NCI-H446 (cell line): ENCODE measurements at regions not wholly inside any gene's neighbourhood (a gene's known extent, or its start where the extent isn't known, plus 50 kb on each side); places are given as distances from the start of the nearest gene placed in this dataset.
A peak's percentile ranks its signal among the peaks of the same experiment; 100 is the strongest.

Experiments
- DNase-seq, 2 experiments: peaks; one replicate each; lab custom pipeline; 2025; lab: John Stamatoyannopoulos, UW

DNA sequence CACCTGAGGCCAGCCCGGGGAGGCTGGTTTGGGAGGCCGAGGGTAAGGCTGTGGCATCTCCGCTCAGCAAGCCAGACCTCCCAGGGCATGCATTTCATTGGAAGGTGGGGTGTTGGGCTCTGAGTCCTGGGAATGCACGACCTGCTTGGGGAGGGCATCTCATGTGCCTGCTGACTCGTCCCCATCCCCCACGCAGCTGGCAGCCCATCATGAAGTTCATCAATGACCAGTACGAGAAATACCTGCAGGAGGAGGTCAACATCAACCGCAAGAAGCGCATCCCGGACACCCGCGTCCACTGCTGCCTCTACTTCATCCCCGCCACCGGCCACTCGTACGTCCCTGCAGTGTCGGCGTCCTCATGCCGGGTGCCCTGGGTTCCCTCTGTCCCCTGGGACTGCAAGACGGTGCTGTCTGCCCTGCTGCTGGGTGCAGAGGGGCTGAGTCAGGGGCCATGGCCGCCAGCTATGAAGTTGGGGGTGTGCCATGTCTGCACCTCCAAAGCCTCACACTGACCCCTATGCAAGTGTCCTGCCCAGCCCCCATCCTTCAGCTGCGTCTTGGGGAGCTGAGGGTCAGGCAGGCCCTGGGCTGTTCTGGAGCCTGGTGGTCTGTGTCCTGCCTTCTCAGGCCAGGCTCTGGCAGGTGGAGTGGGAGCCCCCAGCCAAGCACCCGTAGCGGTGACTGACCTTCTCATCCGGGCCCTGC, 347.9 kb downstream of the SEC14L1 start:
- no peak for DNase-seq

DNA sequence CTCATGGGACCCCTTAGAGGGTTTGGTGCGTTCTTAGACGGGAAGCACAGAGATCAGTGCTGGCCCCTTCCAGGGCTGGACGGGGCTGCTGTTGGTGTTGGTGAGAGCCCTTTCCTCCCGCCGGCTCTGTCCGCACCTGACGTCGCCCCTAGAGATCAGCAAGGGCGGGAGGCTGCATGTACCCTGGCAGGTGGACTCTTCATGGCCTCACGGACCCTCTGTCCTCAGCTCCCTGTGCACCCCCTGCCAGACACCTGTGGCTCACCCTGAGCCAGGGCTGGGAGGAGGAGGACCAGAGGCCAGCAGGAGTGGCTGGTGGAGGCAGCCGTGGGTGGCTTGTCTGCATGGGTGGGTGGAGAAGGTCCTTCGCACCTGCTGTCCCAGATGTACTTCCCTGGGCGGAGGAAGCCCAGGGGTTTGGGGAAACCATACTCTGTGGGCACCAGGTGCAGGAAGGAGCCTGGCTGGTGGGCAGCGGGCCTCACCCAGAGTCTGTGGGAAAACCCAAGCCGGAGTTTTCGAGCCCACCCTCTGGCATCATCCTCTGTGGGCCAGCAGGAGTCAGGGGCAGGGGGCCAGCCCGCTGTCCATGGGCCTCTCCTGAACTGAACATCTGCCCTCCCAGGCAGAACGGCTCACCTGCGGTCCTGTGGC, 348.6 kb downstream of the SEC14L1 start:
- DNase-seq, result no peak

DNA sequence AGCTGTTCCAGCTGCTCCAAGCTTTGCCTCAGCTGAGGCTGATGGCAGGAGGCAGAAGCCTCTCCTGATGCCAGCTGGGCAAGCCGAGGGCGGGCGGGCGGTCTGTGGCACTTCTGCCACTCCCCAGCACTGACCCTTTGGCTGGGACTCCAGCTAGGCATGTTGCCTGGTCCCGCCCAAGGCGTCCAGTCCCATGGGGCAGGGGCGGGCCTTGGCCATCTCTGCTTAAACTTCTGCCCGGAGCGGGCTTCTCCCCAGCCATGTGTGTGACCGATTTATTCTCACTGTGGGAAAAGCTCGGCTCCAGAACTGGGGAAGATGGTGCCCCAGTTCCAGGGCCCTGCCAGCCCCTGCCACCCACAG, 349.1 kb downstream of the SEC14L1 start:
- DNase-seq, result no peak

DNA sequence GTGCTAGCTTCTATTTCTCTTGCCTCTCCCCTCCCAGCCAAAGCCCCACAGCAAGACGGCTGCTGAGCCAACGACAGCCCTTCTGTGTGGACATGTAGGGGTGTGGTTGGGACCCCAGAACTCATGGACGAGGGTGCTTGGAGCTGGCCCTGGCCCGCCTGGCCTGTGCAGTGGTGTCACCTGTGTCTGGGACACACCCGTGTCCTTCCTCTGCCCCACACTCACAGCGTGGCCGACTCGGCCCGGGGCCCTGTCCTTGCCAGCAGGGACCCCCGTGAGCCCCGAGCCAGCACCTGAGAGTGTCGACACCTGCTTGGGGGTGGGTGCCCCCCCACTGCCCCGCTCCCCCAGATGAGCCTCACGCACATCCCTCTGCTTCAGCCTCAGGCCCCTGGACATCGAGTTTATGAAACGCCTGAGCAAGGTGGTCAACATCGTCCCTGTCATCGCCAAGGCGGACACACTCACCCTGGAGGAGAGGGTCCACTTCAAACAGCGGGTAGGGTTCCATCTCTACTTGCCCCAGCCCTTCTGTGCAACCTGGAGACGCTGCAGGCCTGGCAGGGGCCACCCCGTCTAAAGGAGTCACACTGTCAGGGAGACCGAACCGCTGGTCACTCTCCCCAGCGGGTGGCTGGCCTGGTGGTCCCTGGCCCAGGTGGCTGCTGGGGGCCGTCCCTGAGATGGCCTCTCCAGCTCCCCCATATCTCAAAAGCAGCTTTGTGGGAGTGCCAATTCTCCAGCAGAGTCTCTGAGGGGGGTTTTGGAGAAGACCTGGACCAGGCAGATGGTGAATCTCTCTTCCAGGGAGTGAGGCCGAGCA, 349.8 kb downstream of the SEC14L1 start:
- no peak for DNase-seq

DNA sequence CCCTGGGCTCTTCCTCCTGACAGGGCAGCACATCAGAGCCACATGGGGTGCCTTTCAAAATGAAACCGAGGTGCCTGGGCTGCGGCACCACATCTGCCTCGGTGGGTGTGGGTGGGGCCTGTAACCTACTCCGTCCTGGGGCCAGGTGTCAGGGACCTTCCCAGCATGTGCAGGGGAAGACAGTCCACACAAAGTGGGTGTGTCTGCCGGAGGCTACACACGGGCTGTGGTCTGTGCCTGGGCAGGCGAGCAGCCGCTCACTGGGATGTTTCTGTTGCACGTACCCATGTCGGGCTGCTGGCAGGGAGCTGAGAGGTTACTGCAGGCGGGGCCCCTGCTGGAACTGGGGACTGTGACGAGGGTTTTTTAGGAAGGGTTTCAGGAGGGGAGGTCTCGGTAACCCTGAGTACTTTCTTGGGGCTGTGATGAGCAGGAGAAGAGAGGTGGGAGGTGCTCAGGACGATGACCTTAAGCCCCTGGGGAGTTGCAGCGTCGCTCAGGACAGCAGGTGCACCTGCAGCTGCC, 351.2 kb downstream of the SEC14L1 start:
- DNase-seq, result no peak

DNA sequence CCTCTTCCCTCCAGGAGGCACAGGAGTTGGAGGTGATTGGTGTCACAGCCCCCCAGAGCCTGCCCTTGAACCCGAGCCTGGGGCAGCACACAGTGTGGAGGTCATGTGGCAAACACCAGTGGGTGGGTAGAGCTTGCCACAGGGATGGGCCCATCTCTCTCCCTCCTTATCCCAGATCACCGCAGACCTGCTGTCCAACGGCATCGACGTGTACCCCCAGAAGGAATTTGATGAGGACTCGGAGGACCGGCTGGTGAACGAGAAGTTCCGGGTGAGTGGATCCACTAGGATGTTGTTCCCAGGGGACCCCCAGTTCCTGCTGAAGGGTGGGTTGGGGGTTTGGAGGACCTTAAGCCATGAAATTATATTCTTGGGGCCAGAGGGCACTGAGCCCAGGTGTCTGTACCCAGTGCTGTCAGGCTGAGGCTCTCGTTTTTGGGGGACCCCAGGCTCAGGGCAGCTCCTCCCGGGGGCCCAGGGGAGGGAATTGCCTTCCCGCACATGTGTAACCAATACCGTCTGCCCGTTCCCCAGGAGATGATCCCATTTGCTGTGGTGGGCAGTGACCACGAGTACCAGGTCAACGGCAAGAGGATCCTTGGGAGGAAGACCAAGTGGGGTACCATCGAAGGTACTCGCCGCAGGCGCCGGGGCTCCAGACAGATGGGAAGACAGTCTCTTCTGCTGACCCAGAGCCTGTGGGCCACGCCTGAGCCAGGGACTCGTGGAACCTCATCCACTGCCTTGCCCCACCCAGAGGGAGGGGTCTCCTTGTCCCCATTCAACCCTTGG, 351.9 kb downstream of the SEC14L1 start:
- DNase-seq, result no peak

DNA sequence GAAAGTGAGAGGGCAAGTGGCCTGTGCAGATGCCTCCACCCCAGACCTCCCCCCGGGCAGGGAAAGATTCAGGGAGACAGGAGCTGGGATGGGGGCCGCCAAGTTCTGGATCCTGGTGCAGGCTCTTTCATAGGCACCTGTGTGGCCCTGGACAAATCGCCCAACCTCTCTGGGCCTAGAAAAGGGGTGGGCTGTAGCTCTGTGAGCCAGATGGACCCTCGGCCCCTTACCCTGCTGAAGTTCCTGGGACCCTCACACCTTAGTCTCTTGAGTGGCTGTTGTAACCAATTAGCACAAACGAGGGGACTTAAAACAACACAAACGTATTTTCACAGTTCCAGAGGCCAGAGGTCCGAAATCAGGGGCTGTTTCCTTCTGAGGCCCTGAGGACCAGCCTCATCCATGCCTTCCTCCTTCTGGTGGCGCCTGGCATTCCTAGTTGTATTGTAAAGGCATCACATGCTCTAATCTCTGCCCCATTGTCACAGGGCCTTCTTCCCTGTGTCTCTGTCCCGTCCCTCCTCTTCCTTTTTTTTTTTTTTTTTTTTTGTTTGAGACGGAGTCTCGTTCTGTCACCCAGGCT, 352.6 kb downstream of the SEC14L1 start:
- no peak for DNase-seq

DNA sequence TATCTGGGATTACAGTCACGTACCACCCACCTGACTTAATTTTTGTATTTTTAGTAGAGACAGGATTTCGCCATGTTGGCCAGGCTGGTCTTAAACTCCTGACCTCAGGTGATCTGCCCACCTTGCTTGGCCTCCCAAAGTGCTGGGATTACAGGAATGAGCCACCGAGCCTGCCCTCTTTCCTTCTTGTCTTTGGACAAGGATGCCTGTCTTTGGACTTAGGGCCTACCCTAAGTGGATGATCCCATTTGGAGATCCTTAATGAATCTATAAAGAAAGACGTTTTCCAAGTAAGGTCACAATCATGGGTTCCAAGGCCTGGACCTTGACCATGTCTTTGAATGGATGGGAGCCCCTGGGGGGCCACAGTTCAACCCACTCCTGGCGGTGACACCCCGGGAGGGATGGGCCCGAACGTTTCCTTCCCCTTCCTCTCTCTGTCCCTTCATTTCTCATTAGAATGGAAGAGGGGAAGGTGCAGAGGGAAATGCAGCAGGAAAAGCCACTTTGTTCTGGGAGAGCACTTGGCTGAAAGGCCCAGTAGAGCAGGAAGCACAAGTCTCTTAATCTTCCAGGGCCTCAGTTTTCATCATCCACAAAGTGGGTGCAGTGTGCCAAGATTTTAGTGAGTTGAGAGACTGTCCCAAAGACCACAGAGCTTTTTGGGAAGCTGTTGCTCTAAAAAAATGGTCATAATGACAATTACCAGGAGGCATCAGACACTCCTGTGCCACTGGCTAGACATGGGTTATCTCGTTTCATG, 353.3 kb downstream of the SEC14L1 start:
- no peak for DNase-seq

DNA sequence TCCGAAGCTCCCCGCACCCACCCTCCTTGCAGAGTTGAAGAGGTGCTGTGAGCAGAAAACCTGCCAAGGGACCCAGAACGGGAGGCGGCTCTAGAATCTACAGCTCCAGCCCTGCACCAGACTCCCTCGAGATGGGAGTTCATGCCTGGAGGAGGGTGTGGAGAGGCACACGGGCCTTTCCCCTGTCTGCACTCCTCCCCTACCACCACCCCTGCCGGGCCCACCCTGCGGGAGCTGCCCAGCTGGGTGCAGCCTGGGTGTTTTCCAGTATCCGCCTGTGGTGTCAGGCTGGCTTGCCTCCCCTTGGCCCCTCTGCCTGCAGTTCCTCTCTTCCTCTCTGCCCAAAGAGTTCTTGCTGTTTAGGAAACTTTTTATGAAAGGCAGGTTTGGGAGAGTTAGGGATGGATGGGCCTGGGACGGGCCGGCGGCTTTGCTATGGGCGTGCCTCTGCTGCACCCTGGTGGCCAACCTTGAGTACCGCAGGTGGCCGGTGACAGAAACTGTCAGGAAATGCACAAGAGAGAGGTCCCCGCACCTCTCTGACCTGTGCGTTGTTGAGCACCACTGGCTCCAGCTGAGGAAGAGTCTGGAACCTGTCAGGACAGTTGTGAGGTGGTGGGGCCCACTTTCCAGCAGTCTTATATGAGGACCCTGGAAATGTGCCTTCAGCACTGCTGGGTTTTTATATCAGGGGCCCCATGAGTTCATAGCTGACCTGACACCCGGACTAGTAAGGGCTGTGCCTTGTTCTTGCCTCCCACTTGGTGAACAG, 354.1 kb downstream of the SEC14L1 start:
- peak; percentile 59 to 79 for DNase-seq

DNA sequence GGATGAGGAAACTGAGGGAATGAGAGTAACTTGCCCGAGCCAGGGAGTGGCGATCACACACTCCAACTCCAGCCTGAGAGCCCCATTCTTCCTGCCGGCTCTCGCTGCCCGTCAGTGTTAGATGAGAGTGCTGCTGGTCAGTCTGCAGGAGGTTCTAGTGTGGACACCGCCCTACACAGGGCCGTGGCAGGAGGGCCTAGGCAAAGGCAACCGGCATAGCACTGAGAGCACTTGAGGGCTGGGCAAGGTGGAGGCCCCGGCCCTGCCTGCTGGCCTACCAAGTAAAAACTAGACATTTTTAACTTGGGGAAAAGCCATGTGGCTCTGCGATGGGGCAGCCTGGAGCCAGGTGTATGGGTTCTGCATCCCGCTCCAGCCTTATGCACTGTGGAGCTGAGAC, 354.8 kb downstream of the SEC14L1 start:
- DNase-seq, result no peak

DNA sequence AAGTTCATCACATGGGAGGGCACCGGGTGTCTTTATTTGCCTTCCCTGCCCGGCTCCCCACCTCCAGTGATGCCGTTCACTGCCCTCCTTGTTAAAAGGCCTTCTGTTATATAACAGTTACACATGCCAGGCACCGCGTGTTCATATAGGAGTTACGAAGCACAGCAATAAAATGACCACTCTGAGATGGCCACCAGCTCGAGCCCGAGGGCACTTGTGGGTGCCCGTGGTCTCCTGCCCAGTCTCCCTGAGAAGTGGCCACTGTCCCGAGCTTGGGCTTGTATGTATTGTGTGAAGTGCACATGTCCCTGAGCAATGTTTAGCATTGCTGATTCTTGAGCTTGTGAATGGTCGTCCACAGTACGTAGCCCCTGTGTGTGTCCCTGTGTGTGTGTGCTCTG, 355.6 kb downstream of the SEC14L1 start:
- no peak for DNase-seq

DNA sequence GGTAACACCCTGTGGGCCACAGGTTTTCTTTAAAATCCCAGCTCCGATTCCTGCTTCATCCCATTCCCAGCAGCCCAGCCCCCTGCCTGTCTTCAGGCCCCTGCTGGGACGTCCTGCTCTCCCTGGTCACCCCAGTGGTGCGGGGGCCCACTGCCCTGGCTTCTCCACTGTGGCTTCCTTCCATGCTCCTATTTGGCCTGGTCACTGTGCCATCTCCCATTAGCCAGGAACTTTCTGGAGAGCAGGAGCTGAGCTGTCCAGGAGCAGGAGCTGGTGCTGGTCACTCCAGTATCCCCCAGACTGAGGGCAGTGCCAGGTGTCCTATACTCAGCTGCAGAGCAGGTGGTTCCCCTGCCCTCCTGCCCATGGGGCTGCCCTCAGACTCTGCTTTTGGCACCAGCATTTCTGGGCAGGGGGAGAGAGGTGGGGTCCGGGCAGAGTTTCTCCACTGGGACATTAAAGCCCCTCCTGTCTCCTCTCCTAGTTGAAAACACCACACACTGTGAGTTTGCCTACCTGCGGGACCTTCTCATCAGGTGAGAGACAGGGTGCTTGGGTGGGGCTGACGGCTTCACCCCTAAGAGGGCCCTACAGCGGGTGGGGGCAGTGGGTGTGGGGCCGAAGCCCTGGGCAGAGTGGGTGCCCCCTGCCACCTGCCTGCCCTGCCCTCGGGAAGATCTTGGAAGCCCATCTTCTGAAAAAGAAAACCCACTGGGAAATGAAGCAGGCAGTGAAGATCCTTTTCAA, 356.2 kb downstream of the SEC14L1 start:
- DNase-seq, result no peak

DNA sequence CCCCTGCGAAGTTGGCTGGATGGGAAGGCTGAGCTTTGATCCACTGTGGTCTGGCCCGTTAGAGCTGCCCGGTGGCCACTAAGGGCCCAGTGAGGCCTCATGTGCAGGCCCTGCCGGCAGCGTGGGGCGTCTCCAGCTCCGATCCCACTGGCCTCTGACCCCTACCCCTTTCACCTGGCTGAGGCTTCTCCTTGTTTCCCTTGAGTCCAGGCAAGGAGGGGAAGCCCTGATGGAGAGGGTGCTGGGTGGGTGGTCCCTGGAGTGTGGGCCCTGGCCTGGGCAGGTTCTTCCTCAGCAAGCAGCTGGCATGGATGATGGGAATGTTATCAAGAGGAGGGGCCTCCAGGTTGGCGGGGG, 356.8 kb downstream of the SEC14L1 start:
- no peak for DNase-seq

DNA sequence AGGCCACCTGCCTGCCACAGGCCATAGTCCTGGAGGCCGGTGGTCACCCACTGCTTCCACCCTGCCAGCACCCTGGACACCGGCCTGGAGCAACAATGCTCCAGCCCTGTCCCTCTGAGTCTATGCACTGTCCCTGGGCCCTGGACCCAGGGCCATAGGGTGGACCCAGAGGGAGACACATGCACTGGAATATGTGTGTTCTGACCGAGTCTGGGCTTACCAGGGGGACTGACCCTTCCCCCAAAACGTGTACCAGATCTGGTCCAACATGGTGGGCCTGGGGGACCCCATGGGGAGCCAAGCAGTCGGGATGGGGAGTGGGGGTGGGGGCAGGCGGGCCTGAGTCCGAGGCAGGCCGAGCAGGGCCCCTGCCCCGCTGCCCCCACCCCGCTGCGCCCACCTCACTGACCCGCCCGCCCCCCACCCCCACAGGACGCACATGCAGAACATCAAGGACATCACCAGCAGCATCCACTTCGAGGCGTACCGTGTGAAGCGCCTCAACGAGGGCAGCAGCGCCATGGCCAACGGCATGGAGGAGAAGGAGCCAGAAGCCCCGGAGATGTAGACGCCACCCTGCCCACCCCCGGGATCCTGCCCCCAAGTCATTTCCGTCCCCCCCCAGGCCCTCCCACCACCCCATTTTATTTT, 357.4 kb downstream of the SEC14L1 start:
- no peak for DNase-seq

DNA sequence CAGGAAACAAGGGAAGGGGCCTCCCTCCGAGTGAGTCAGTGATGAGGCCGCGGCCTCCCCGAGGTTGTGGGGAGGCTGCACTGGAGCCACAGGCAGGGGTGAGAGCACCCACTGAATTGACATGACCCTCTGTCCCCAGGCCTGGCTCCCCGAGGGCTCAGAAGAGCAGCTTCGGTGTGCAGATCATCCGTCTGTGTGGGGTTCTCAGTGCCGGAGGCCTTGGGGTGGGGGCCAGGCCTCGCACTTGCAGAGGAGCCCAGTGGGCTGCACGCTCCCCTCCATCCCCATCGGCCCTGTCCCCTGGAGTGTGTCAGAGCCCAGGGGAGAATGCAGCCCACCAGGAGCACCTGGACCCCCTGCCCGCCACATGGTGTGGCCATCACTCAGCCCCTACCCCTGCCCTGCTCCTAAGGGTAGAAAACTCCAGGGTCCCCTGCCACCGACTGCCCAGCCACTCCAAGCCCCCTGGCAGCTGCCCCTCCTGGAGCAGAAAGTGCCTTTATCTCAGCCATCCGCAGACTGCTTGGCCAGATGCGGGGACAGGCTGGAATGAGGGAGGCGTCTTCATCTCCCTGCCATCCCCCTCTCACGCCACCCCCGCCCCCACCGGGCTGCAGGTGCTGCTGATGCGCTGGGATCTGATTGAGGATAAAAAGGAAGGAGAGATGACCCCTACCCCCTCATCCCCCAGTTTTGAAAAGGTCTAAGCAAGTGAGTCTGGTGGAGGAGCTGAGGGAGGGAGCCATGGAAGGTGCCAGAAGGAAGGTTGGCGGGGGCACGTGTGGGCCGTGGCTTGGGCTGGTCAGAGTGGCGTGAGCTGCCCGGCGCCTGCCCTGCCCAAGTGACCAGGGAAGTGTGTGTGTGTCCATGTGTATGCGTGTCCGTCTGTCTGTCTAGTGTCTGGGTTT, 358.3 kb downstream of the SEC14L1 start:
- no peak for DNase-seq

DNA sequence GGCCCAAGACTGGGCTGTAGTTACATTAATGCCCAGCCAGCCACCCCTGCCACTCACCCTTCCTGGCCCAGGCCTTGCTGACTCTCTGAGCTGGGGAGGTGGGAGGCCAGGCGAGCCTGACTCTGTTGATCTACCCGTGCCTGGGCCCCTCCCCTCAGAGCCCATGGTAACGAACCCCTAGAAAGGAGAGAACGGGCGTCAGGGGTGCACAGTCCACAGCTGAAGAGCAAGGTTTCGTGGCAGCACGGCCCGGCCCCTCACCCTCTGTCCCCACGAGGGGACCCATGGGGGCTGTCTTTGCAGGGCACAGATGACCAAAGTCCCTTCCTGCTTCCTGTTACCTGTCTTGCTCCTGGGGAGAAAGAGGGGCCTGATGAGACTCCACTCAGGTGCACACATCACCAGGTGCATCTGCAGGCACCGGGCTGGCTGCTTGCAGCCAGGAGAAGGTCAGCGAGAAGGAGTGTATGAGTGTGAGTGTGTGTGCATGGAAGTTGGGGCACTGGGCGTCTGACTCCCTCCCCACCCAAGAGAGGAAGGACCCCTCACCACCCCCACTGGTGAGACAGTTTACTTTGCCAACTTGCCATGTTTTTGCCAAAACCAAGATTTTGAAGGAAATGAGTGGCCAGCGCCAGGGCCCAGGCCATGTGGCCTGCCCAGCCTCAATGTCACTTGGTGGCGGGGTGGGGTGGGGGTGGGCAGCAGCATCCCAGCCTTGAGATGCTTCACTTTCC, 359.1 kb downstream of the SEC14L1 start:
- no peak for DNase-seq

DNA sequence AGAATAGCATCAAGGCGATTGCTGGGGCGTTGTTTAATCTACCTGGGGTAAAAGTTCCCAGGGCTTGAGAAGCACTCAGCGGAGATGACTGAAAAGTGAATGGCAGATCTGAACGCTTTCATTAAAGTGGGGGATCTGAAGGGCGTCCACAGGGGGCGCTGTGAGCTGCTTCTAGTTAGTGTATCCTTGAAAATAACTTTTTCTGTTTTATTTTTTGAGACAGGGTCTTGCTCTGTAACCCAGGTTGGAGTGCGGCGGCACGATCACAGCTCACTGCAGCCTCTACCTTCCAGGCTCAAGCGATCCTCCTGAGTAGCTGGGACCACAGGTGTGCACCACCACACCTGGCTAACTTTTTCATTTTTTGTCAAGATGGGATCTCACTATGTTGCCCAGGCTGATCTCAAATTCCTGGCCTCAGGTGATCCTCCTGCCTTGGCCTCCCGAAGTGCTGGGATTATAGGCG, 360.4 kb downstream of the SEC14L1 start:
- no peak for DNase-seq
